Lower lobe of right lung (tissue), 2 donors: ENCODE measurements at regions not wholly inside any gene's neighbourhood (a gene's known extent, or its start where the extent isn't known, plus 50 kb on each side); places are given as distances from the start of the nearest gene placed in this dataset.
A peak's percentile ranks its signal among the peaks of the same experiment; 100 is the strongest.

Experiments used
- ATAC-seq, 2 donors: fragments of 200-7000 bp; cut with Tn5 transposase; one replicate each; pipeline ENCODE4 v1.9.1; 2020 to 2022; ENCODE audit warnings: mild to moderate bottlenecking in 2 of 2, moderate library complexity in 2 of 2
- DNase-seq: peaks from one replicate; pipeline ENCODE4 v3.0.0-alpha.2; 2020
- H3K27ac ChIP-seq: fragments of 200-600 bp; one replicate; pipeline ENCODE4 v1.8.0; 2022
- H3K27me3 ChIP-seq: fragments of 200-600 bp; one replicate; pipeline ENCODE4 v1.8.0; 2022; ENCODE audit warnings: low read depth
- H3K36me3 ChIP-seq: fragments of 200-600 bp; one replicate; pipeline ENCODE4 v1.8.0; 2022; ENCODE audit warnings: mild to moderate bottlenecking
- H3K4me1 ChIP-seq: fragments of 200-600 bp; one replicate; pipeline ENCODE4 v1.8.0; 2022
- H3K4me3 ChIP-seq: fragments of 200-600 bp; one replicate; pipeline ENCODE4 v1.8.0; 2022; ENCODE audit warnings: mild to moderate bottlenecking
- H3K9me3 ChIP-seq: fragments of 200-600 bp; one replicate; pipeline ENCODE4 v1.8.0; 2022
- intact Hi-C: fragments of 100-400 bp; cut with DNase I; formaldehyde crosslinking; loops from one replicate; pipeline ENCODE4 v1.11.0; 2022
- TF ChIP-seq, protein P1 (sequence below): fragments of 200-600 bp; IDR thresholded peaks from one replicate; pipeline ENCODE4 v1.8.0; 2022; ENCODE audit warnings: antibody characterized with exemption, mild to moderate bottlenecking
- donor health status: DM: no; HTN: yes; CAD: no; lungs with severe emphysema.

- TF ChIP-seq, protein P1, sequence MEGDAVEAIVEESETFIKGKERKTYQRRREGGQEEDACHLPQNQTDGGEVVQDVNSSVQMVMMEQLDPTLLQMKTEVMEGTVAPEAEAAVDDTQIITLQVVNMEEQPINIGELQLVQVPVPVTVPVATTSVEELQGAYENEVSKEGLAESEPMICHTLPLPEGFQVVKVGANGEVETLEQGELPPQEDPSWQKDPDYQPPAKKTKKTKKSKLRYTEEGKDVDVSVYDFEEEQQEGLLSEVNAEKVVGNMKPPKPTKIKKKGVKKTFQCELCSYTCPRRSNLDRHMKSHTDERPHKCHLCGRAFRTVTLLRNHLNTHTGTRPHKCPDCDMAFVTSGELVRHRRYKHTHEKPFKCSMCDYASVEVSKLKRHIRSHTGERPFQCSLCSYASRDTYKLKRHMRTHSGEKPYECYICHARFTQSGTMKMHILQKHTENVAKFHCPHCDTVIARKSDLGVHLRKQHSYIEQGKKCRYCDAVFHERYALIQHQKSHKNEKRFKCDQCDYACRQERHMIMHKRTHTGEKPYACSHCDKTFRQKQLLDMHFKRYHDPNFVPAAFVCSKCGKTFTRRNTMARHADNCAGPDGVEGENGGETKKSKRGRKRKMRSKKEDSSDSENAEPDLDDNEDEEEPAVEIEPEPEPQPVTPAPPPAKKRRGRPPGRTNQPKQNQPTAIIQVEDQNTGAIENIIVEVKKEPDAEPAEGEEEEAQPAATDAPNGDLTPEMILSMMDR: no peak
- H3K27ac ChIP-seq: no peak overlapping the region
- ATAC-seq: no peak
- no peak overlapping the region for H3K4me3 ChIP-seq
- no peaks in the 10 kb centered on the region for H3K9me3 ChIP-seq
- no peaks in the 10 kb centered on the region for H3K4me1 ChIP-seq
- no peaks in the 10 kb centered on the region for H3K27me3 ChIP-seq
- no peaks in the 10 kb centered on the region for H3K36me3 ChIP-seq
- intact Hi-C loops: no loop called here
- no peak for DNase-seq
These were observed 520.4 kb downstream of the TFAP2B start for GRCh38 chr6:51339108-51339507.

GRCh38 chr6:51339728-51340127 is 521.1 kb downstream of the TFAP2B start:
- Histone ChIP-seq H3K9me3 (no peaks in the 10 kb centered on the region), H3K4me1 (no peaks in the 10 kb centered on the region), H3K27ac (no peak overlapping the region), H3K4me3 (no peak overlapping the region), H3K27me3 (no peaks in the 10 kb centered on the region), H3K36me3 (no peaks in the 10 kb centered on the region)
- intact Hi-C loops: no loop called here
- no peak for ATAC-seq
- DNase-seq: no peak
- TF ChIP-seq, protein P1: no peak

DNA sequence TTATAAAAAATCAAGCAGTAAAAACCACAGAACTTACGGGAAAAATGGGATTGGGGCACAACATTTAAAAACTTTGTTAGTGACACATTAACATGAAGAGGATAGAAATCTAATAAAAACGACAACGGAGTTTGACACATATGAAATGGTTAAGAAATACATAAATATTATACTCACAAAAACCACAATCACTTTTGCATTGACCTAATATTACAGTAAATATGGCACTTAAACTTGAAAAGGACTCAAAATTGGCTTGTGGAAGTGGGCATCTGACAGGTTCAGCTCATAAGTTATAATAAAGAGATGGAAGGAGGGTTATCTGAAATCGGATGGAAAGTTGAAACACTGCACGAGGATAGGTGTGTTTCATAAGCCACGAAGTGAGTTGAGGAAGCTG is 523.7 kb downstream of the TFAP2B start:
- Histone ChIP-seq H3K27me3 (no peaks in the 10 kb centered on the region), H3K36me3 (no peaks in the 10 kb centered on the region), H3K4me3 (no peak overlapping the region), H3K9me3 (no peaks in the 10 kb centered on the region), H3K27ac (no peak overlapping the region), H3K4me1 (no peaks in the 10 kb centered on the region)
- ATAC-seq (no peak), DNase-seq (no peak)
- intact Hi-C loops: no loop called here
- TF ChIP-seq, protein P1: no peak

- no peak for DNase-seq
- no peaks in the 10 kb centered on the region for H3K27me3 ChIP-seq
- no peaks in the 10 kb centered on the region for H3K4me1 ChIP-seq
- TF ChIP-seq, protein P1: no peak
- no peaks in the 10 kb centered on the region for H3K9me3 ChIP-seq
- no peak for ATAC-seq
- H3K4me3 ChIP-seq: no peak overlapping the region
- intact Hi-C loops: no loop called here
- no peaks in the 10 kb centered on the region for H3K36me3 ChIP-seq
- no peak overlapping the region for H3K27ac ChIP-seq
These were observed 531.2 kb downstream of the TFAP2B start for GRCh38 chr6:51349857-51350256.

- no peaks in the 10 kb centered on the region for H3K4me1 ChIP-seq
- no peaks in the 10 kb centered on the region for H3K36me3 ChIP-seq
- H3K27me3 ChIP-seq: no peaks in the 10 kb centered on the region
- TF ChIP-seq, protein P1: peak; percentile 34
- no peaks in the 10 kb centered on the region for H3K9me3 ChIP-seq
- no peak for ATAC-seq
- H3K4me3 ChIP-seq: no peak overlapping the region
- intact Hi-C loops: no loop called here
- DNase-seq: no peak
- no peak overlapping the region for H3K27ac ChIP-seq
These were observed 531.7 kb downstream of the TFAP2B start for GRCh38 chr6:51350308-51350904.
